Lower leg skin (tissue), 3 donors: ENCODE measurements at regions not wholly inside any gene's neighbourhood (a gene's known extent, or its start where the extent isn't known, plus 50 kb on each side); places are given as distances from the start of the nearest gene placed in this dataset.

Source experiments
- CTCF ChIP-seq, 3 donors: fragments of 450-650 bp; IDR thresholded peaks; one replicate each; pipeline ENCODE4 v1.5.1; 2016; ENCODE audit warnings: antibody characterized with exemption in 3 of 3, mild to moderate bottlenecking in 3 of 3, moderate library complexity in 2 of 3
- POLR2A ChIP-seq, 2 donors: fragments of 450-650 bp; IDR thresholded peaks; one replicate each; pipeline ENCODE4 v1.6.1; 2016 to 2017; ENCODE audit warnings: antibody characterized with exemption in 2 of 2, mild to moderate bottlenecking in 1 of 2, moderate library complexity in 1 of 2

- TF ChIP-seq CTCF (IDR thresholded peaks at IDR 0.05) (no peak), POLR2A (IDR thresholded peaks at IDR 0.05) (no peak)
These were observed 89.4 kb upstream of the DRD2 start for GRCh38 chr11:113564527-113565130.
